ENCODE measurements at regions not wholly inside any gene's neighbourhood (a gene's known extent, or its start where the extent isn't known, plus 50 kb on each side); places are given as distances from the start of the nearest gene placed in this dataset.

DNA sequence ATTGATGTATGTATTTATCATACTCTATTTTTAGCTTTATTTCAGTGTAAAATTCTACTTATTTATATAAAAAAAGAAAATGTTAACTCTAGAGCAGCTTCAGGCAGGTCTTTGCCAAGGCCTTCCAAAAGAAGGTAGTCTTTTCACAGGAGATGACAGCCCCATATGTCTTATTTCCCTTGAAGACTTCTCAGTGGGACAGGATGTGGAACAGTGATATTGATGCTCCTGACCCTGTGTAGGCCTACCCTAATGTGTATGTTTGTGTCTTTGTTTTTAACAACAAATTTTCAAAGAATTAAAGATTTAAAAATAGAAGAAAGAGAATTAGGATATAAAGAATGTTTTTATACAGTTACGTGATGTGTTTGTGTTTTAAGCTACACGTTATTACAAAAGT, 1593.6 kb downstream of the AMY1C start:
- no peak for TF ChIP-seq CTCF (IDR thresholded peaks at IDR 0.05; ENCODE audit: low read depth, low read length)
- TF ChIP-seq EZH2phosphoT487 (IDR thresholded peaks at IDR 0.05; ENCODE audit: low read depth), result no peak

All from OCI-LY3 (cell line).